ENCODE measurements at regions not wholly inside any gene's neighbourhood (a gene's known extent, or its start where the extent isn't known, plus 50 kb on each side); places are given as distances from the start of the nearest gene placed in this dataset.

DNA sequence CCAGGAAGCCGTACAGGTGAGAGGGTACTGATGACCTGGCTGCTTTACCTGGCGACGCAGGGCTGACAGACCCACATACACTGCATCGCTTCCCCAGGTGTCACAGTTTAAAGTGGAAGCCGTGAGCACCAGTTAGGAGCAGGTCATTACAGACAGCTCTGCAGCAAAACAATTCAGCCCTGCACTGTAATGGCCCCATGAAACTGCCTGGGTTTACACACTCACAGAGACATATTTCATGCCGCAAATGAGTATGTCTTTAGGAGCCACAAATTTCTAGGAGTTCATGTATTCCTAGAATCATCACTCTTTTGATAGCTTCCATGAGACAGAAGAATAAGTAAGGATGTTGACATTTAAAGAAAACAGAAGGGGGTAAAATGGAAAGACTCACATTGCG lies 723.1 kb downstream of the MATN1 start:
- TF ChIP-seq, protein P1, sequence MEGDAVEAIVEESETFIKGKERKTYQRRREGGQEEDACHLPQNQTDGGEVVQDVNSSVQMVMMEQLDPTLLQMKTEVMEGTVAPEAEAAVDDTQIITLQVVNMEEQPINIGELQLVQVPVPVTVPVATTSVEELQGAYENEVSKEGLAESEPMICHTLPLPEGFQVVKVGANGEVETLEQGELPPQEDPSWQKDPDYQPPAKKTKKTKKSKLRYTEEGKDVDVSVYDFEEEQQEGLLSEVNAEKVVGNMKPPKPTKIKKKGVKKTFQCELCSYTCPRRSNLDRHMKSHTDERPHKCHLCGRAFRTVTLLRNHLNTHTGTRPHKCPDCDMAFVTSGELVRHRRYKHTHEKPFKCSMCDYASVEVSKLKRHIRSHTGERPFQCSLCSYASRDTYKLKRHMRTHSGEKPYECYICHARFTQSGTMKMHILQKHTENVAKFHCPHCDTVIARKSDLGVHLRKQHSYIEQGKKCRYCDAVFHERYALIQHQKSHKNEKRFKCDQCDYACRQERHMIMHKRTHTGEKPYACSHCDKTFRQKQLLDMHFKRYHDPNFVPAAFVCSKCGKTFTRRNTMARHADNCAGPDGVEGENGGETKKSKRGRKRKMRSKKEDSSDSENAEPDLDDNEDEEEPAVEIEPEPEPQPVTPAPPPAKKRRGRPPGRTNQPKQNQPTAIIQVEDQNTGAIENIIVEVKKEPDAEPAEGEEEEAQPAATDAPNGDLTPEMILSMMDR (IDR thresholded peaks at IDR 0.05 in 8 of 11, conservative IDR thresholded peaks at IDR 0.05 in 3 of 11) = no peak
- no peak for TF ChIP-seq POLR2AphosphoS5 (IDR thresholded peaks at IDR 0.05)
- TF ChIP-seq POLR2A (IDR thresholded peaks at IDR 0.05) = no peak

Measured in spleen (tissue), 7 donors.